Panc1 (cell line): ENCODE measurements at regions not wholly inside any gene's neighbourhood (a gene's known extent, or its start where the extent isn't known, plus 50 kb on each side); places are given as distances from the start of the nearest gene placed in this dataset.

Experiments used
- POLR2AphosphoS5 ChIP-seq: IDR thresholded peaks from 2 replicates; pipeline ENCODE4 v1.6.1; 2012; ENCODE audit warnings: mild to moderate bottlenecking, low read depth, low read length, moderate library complexity
- SIN3A ChIP-seq: IDR thresholded peaks from 2 replicates; pipeline ENCODE4 v1.6.1; 2012; ENCODE audit warnings: low read depth, mild to moderate bottlenecking, low read length, moderate library complexity, borderline replicate concordance; ENCODE audit not compliant: insufficient read depth
- TCF7L2 ChIP-seq: IDR thresholded peaks from 2 replicates; pipeline ENCODE4 v1.6.1; 2011; ENCODE audit warnings: mild to moderate bottlenecking, low read depth, low read length, inconsistent platforms
- TF ChIP-seq, protein P1 (sequence below): fragments of 450-650 bp; IDR thresholded peaks from 2 replicates; pipeline ENCODE4 v1.5.1; 2017; ENCODE audit warnings: mild to moderate bottlenecking

DNA sequence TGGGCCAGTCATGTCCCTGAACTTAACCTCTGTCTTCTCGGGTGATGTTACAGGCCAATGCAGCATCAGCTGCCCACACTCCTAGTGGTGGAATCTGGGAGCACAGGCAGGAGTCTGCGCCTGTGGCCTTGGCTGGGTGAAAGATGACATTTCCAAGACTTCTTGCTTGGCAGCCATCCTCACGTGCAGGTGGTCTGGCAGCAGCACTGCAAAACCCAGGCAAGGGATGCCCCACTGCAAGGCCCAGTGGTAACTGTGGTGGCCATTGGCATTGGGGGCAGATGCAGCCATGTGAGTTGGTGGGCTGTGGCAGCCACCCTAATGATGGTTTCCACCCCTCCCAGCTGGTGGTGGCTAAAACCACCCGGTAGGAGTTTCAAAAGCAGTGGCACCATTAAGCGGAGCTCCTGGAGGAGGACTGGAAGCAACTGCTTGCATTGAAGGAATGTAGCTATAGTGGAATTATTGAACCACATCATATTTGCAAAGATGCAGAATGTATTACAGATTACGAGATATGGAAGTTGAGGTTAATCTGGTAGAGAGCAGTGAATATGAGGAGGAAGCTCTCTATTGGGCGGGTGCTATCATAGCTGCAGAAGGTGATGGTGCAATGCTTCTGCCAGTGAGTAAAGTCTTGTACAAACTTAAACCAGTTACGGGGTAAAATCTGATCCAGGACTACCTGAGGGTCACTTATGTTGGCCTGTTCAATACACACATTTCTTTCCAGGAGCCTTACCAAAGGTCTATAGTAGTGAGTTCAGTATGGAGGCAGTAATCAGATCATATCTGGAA lies 120.7 kb upstream of the TOP3B start:
- TF ChIP-seq, protein P1, sequence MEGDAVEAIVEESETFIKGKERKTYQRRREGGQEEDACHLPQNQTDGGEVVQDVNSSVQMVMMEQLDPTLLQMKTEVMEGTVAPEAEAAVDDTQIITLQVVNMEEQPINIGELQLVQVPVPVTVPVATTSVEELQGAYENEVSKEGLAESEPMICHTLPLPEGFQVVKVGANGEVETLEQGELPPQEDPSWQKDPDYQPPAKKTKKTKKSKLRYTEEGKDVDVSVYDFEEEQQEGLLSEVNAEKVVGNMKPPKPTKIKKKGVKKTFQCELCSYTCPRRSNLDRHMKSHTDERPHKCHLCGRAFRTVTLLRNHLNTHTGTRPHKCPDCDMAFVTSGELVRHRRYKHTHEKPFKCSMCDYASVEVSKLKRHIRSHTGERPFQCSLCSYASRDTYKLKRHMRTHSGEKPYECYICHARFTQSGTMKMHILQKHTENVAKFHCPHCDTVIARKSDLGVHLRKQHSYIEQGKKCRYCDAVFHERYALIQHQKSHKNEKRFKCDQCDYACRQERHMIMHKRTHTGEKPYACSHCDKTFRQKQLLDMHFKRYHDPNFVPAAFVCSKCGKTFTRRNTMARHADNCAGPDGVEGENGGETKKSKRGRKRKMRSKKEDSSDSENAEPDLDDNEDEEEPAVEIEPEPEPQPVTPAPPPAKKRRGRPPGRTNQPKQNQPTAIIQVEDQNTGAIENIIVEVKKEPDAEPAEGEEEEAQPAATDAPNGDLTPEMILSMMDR: peak; percentile 19; the same call in 1 of the 2 replicates
- TF ChIP-seq POLR2AphosphoS5 (no peak), TCF7L2 (no peak), SIN3A (no peak)
